ENCODE measurements at regions not wholly inside any gene's neighbourhood (a gene's known extent, or its start where the extent isn't known, plus 50 kb on each side); places are given as distances from the start of the nearest gene placed in this dataset.

- H3K4me3 ChIP-seq (ENCODE audit: low read length), result no peak overlapping the region
- intact Hi-C loops (cut with micrococcal nuclease), result no loop called here
- DNase-seq (no peak), ATAC-seq (no peak)
- H3K4me1 ChIP-seq (ENCODE audit: control insufficient read depth, insufficient read depth, low read length), result no peaks in the 10 kb centered on the region
- Mint-ChIP-seq H3K9me3 (peaks cover 2 to 3% of the 10 kb centered on the region in 2 donors), H3K27ac (no peak overlapping the region), H3K36me3 (no peaks in the 10 kb centered on the region), H3K4me3 (no peak overlapping the region), H3K27me3 (ENCODE audit: low read depth in 2 of 2) (no peaks in the 10 kb centered on the region), H3K4me1 (no peaks in the 10 kb centered on the region)
- no peaks in the 10 kb centered on the region for H3K9me3 ChIP-seq (ENCODE audit: control insufficient read depth, insufficient read depth, low read length)
- no peak for TF ChIP-seq CTCF (IDR thresholded peaks at IDR 0.05)
- WGBS (ENCODE audit: insufficient coverage), result 29% methylated on average over 3 of the region's 3 CpGs
- H3K27ac ChIP-seq (ENCODE audit: low read length), result no peak overlapping the region
- no peaks in the 10 kb centered on the region for H3K27me3 ChIP-seq (ENCODE audit: control insufficient read depth, insufficient read depth, low read length)
- no peaks in the 10 kb centered on the region for H3K36me3 ChIP-seq (ENCODE audit: control insufficient read depth, insufficient read depth, low read length)
These were observed 134.4 kb upstream of the SOX5 start for GRCh38 chr12:24083838-24084237.

DNA sequence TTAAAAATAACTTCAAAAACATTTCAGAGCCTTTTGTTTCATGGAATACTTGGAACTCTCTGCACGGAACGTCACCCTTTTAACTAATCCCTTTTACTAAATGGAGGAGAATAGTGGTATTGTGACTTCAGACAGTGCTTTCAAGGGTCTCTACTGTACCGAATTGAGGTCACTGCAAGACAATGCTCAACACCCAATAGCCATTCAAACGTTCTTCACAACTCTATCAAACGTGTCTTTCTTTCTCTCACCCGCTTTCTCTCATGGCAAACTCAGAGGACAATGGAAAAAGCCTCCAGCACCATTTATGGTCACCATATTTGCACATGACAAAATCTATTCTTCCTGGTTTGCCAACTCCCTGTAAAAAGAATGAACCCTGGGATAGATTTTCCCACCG, 132.1 kb upstream of the SOX5 start:
- no peak overlapping the region for H3K4me3 ChIP-seq (ENCODE audit: low read length)
- Mint-ChIP-seq H3K27ac (no peak overlapping the region), H3K9me3 (peaks cover 6 to 9% of the 10 kb centered on the region in 2 donors), H3K36me3 (no peaks in the 10 kb centered on the region), H3K4me1 (no peaks in the 10 kb centered on the region), H3K27me3 (ENCODE audit: low read depth in 2 of 2) (no peaks in the 10 kb centered on the region), H3K4me3 (no peak overlapping the region)
- no peaks in the 10 kb centered on the region for H3K27me3 ChIP-seq (ENCODE audit: control insufficient read depth, insufficient read depth, low read length)
- ATAC-seq (no peak), DNase-seq (no peak)
- H3K4me1 ChIP-seq (ENCODE audit: control insufficient read depth, insufficient read depth, low read length), result no peaks in the 10 kb centered on the region
- intact Hi-C loops (cut with micrococcal nuclease), result no loop called here
- WGBS (ENCODE audit: insufficient coverage), result 85% methylated on average over 4 of the region's 7 CpGs
- H3K36me3 ChIP-seq (ENCODE audit: control insufficient read depth, insufficient read depth, low read length), result no peaks in the 10 kb centered on the region
- H3K27ac ChIP-seq (ENCODE audit: low read length), result no peak overlapping the region
- no peak for TF ChIP-seq CTCF (IDR thresholded peaks at IDR 0.05)
- no peaks in the 10 kb centered on the region for H3K9me3 ChIP-seq (ENCODE audit: control insufficient read depth, insufficient read depth, low read length)

GRCh38 chr12:24081092-24081529, 131.6 kb upstream of the SOX5 start:
- Histone ChIP-seq H3K9me3 (ENCODE audit: control insufficient read depth, insufficient read depth, low read length) (no peaks in the 10 kb centered on the region), H3K4me1 (ENCODE audit: control insufficient read depth, insufficient read depth, low read length) (no peaks in the 10 kb centered on the region), H3K27ac (ENCODE audit: low read length) (no peak overlapping the region), H3K4me3 (ENCODE audit: low read length) (no peak overlapping the region), H3K27me3 (ENCODE audit: control insufficient read depth, insufficient read depth, low read length) (no peaks in the 10 kb centered on the region), H3K36me3 (ENCODE audit: control insufficient read depth, insufficient read depth, low read length) (no peaks in the 10 kb centered on the region)
- no peak for ATAC-seq
- intact Hi-C loops (cut with micrococcal nuclease), result no loop called here
- peaks cover 6 to 9% of the 10 kb centered on the region in 2 donors for H3K9me3 Mint-ChIP-seq
- H3K27ac Mint-ChIP-seq, result no peak overlapping the region
- H3K4me3 Mint-ChIP-seq, result no peak overlapping the region
- DNase-seq, result no peak
- H3K36me3 Mint-ChIP-seq, result no peaks in the 10 kb centered on the region
- no peaks in the 10 kb centered on the region for H3K4me1 Mint-ChIP-seq
- 78% methylated on average over 3 of the region's 4 CpGs for WGBS (ENCODE audit: insufficient coverage)
- TF ChIP-seq CTCF (IDR thresholded peaks at IDR 0.05), result no peak
- no peaks in the 10 kb centered on the region for H3K27me3 Mint-ChIP-seq (ENCODE audit: low read depth in 2 of 2)

DNA sequence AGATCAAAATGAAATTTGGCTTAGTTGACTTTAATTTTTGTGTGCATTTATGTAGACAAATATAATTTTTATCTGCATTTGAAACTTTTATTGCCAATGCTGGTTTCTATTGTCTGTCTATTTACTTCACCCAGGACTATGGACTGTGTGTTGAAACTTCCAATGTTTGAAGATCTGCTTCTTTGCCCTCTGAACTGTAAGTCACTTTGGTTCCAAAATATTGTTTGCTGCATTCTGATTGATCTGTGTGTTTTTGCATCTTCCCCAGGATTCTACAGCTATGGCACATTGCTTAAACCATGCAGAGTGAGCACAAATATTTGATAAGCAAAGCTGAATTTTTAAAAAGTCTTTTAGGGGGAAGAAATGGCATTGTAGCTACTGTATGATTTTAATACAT, 131.0 kb upstream of the SOX5 start:
- intact Hi-C loops (cut with micrococcal nuclease), result no loop called here
- peaks cover 3 to 9% of the 10 kb centered on the region in 2 donors for H3K9me3 Mint-ChIP-seq
- H3K4me3 ChIP-seq (ENCODE audit: low read length), result no peak overlapping the region
- no peak for TF ChIP-seq CTCF (IDR thresholded peaks at IDR 0.05)
- no peaks in the 10 kb centered on the region for H3K36me3 ChIP-seq (ENCODE audit: control insufficient read depth, insufficient read depth, low read length)
- H3K27me3 Mint-ChIP-seq (ENCODE audit: low read depth in 2 of 2), result no peaks in the 10 kb centered on the region
- H3K27ac ChIP-seq (ENCODE audit: low read length), result no peak overlapping the region
- no peak overlapping the region for H3K27ac Mint-ChIP-seq
- no peaks in the 10 kb centered on the region for H3K4me1 Mint-ChIP-seq
- no peak for DNase-seq
- no peak for ATAC-seq
- no peaks in the 10 kb centered on the region for H3K27me3 ChIP-seq (ENCODE audit: control insufficient read depth, insufficient read depth, low read length)
- H3K4me3 Mint-ChIP-seq, result no peak overlapping the region
- no peaks in the 10 kb centered on the region for H3K36me3 Mint-ChIP-seq
- no peaks in the 10 kb centered on the region for H3K4me1 ChIP-seq (ENCODE audit: control insufficient read depth, insufficient read depth, low read length)
- H3K9me3 ChIP-seq (ENCODE audit: control insufficient read depth, insufficient read depth, low read length), result no peaks in the 10 kb centered on the region
